Astrocyte of the cerebellum (primary cell): ENCODE measurements at regions not wholly inside any gene's neighbourhood (a gene's known extent, or its start where the extent isn't known, plus 50 kb on each side); places are given as distances from the start of the nearest gene placed in this dataset.

ENCODE experiments used
- DNase-seq: peaks from one replicate; pipeline ENCODE4 v3.0.0-alpha.2; 2011; ENCODE audit warnings: low read depth
- H3K4me3 ChIP-seq: 2 replicates; pipeline ENCODE4 v1.5.1; 2011; ENCODE audit warnings: mild to moderate bottlenecking, low read depth, low read length, moderate library complexity
- in situ Hi-C: cut with HindIII; loops from 2 replicates; pipeline ENCODE4 v1.10.0; 2017; ENCODE audit warnings: low sequenced_read_pairs
- TF ChIP-seq, protein P1 (sequence below): IDR thresholded peaks from 2 replicates; pipeline ENCODE4 v1.5.1; 2012; ENCODE audit warnings: low read length, low read depth, moderate library complexity, mild to moderate bottlenecking; ENCODE audit errors: missing control alignments

DNA sequence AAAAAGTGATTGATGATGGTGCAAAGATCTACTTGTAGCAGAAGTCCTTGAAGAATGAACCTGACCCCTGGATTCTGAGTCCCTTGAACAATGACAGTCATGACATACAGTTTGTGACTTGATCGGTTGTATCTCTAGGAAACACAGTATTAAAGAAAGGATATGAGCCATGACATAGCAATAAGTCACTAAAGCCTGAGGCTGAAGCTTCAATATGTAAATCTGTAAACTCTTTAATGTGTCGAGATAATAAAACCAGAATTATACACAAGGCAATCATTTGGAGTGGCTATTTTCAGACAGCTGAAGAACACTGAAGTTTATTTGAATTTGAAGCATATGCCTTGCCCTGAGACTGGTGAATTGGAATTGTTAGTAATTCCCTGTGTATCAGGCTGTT lies 911.5 kb upstream of the RAG2 start:
- DNase-seq: no peak
- H3K4me3 ChIP-seq: no peak overlapping the region
- TF ChIP-seq, protein P1, sequence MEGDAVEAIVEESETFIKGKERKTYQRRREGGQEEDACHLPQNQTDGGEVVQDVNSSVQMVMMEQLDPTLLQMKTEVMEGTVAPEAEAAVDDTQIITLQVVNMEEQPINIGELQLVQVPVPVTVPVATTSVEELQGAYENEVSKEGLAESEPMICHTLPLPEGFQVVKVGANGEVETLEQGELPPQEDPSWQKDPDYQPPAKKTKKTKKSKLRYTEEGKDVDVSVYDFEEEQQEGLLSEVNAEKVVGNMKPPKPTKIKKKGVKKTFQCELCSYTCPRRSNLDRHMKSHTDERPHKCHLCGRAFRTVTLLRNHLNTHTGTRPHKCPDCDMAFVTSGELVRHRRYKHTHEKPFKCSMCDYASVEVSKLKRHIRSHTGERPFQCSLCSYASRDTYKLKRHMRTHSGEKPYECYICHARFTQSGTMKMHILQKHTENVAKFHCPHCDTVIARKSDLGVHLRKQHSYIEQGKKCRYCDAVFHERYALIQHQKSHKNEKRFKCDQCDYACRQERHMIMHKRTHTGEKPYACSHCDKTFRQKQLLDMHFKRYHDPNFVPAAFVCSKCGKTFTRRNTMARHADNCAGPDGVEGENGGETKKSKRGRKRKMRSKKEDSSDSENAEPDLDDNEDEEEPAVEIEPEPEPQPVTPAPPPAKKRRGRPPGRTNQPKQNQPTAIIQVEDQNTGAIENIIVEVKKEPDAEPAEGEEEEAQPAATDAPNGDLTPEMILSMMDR: no peak
- in situ Hi-C loops: no loop called here

DNA sequence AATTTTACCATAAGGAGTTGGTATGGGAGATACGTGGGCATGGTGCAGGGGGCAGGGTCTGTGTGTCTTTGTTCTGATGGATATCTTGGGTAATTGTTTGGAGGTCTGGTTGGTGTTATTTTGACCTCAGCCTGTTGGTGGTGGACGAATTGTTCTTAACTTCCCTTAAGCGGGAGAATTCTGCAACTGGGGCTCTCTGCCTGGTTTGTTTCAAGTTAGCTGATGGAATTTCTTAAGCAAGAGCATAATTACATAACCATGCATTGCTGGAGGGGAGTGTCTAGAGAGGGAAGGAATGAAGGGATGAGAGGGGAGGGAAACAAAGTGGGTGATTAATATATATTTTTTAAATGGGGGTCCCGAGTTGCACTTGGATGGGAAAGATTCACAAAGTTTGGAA lies 908.5 kb upstream of the RAG2 start:
- in situ Hi-C loops: no loop called here
- DNase-seq: no peak
- H3K4me3 ChIP-seq: no peak overlapping the region
- TF ChIP-seq, protein P1: no peak

DNA sequence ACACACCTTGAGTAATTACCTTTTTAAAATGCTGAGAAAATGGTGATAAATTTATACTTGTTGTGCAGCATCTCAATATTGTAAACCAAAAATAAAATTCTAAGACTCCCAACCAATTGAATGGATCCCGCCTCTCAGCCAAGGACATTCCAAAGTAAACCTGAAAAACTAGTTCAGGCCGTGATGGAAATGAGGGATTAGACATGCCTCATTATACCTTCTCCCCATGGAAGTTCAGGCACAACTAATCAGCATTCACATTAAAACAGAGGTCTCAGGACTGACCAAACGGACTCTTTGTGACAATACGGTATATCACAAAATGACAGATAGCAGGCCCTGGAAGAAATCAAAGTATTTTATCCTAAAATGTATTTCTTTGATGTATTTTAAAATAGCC lies 907.4 kb upstream of the RAG2 start:
- TF ChIP-seq, protein P1: no peak
- H3K4me3 ChIP-seq: no peak overlapping the region
- DNase-seq: no peak
- in situ Hi-C loops: no loop called here

DNA sequence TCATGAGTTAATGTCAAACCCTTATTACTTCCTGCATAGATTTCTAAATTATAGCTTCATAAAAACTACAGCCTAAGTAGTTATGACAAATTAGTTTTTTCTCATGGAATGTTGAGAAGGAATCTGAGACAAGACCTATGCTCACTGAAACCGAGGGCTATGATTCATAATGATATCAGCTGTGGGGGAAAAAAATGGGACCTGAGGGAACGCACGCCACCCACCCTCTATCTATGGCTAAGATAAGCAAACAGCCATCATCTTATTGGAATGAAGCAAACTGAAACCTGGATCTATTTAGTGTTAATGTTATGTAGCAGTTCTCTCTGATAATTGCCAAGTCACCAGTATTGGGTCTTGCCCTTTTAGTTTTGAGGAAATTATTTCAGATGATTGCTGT lies 906.9 kb upstream of the RAG2 start:
- DNase-seq: peak; percentile 39

DNA sequence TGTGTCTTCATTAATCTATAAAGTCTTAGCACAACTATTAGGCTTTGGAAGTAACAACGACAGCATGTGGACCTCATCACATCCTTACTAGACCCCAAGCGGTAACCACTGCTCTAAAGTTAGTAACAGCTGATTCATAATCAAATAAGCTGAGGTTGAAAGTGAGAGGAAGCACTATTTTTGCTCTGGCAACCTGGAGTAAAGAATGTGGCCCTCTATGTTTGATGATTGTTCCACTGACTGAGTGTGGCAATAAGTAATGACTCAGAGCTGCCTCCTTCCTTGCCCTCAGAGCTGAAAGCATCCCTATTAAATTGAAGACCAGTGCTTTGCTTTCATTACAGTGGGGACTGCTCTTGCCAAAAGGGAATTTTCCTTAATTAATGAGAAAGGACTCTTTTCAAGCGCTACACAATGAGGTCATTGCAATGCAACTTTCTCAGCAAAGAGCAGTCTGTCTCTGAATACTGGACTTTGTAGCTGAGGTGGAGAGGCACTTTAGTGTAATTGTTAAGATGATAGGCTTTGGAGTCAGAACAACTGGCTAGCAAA lies 906.1 kb upstream of the RAG2 start:
- in situ Hi-C loops: no loop called here
- TF ChIP-seq, protein P1: no peak
- DNase-seq: peak; percentile 88
- no peak overlapping the region for H3K4me3 ChIP-seq

More for the DNA sequence above, 906.9 kb upstream of the RAG2 start:
- in situ Hi-C loops: no loop called here
- no peak overlapping the region for H3K4me3 ChIP-seq
- TF ChIP-seq, protein P1: no peak

DNA sequence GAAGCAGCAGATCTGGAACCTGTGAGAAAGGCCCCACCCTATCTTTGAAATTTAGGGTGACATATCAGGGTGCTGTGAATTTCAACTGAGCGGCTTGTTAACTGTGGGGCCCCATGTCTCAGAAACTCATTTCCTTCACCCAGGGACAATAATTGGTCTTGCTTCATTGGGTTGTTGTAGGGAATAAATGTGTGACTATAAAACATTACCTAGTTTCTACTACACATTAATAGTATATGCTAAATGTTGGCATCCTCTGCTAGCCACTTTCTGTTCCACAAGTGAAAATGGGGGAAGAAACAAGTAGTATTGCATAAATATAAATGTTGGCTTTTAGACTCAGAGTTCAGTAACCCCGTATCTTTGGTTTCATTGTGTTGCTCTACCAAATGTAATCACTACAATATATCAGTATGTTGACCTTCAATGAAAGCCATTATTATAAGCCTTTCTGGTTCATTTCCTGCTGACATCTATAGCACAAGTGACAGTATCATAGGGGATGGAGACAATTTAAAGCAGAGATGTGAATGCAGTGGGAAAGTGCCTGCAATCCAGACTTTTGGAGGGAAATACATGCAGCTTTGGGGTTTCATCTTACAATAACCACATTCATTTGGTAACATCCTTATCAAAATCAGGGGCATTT lies 905.5 kb upstream of the RAG2 start:
- no peak for DNase-seq
- in situ Hi-C loops: no loop called here
- TF ChIP-seq, protein P1: no peak
- H3K4me3 ChIP-seq: no peak overlapping the region
